Spleen (tissue), 11 donors: ENCODE measurements at regions not wholly inside any gene's neighbourhood (a gene's known extent, or its start where the extent isn't known, plus 50 kb on each side); places are given as distances from the start of the nearest gene placed in this dataset.
"Not testable (repeated sequence)": the region's sequence is repeated elsewhere in the genome, so short reads cannot be mapped to it uniquely, and the experiment has no call there.

Experiments
- DNase-seq: peaks from one replicate; pipeline ENCODE4 v3.0.0-alpha.2; 2020
- H3K27ac ChIP-seq, 8 donors: fragments of 200-600 bp; sonication (generic) in 7 of 8; 1 replicate in 4 of 8; 2 replicates in 4 of 8; pipeline versions ENCODE4 v1.5.0 to v1.8.0; 2016 to 2021; ENCODE audit warnings: inconsistent platforms in 4 of 8, mild to moderate bottlenecking in 4 of 8, moderate library complexity in 1 of 8
- H3K27me3 ChIP-seq, 7 donors: fragments of 200-600 bp; sonication (generic) in 6 of 7; replicated peaks in 1 of 7; 1 replicate in 4 of 7; 2 replicates in 3 of 7; pipeline versions ENCODE4 v1.5.0 to v1.8.0; 2016 to 2021; ENCODE audit warnings: inconsistent platforms in 3 of 7, mild to moderate bottlenecking in 1 of 7
- H3K36me3 ChIP-seq, 6 donors: fragments of 200-600 bp; sonication (generic) in 5 of 6; 1 replicate in 4 of 6; 2 replicates in 2 of 6; pipeline versions ENCODE4 v1.5.0 to v1.8.0; 2016 to 2021; ENCODE audit warnings: inconsistent platforms in 2 of 6
- H3K4me1 ChIP-seq, 6 donors: fragments of 200-600 bp; sonication (generic) in 5 of 6; 1 replicate in 3 of 6; 2 replicates in 3 of 6; pipeline versions ENCODE4 v1.5.0 to v1.8.0; 2016 to 2021; ENCODE audit warnings: inconsistent platforms in 3 of 6
- H3K4me3 ChIP-seq, 8 donors: fragments of 200-600 bp; sonication (generic) in 7 of 8; 1 replicate in 4 of 8; 2 replicates in 4 of 8; pipeline versions ENCODE4 v1.5.0 to v1.8.0; 2016 to 2021; ENCODE audit warnings: inconsistent platforms in 4 of 8, mild to moderate bottlenecking in 4 of 8, moderate library complexity in 2 of 8
- H3K9me3 ChIP-seq, 8 donors: fragments of 200-600 bp; sonication (generic) in 7 of 8; 1 replicate in 4 of 8; 2 replicates in 4 of 8; pipeline versions ENCODE4 v1.5.0 to v1.8.0; 2016 to 2021; ENCODE audit warnings: inconsistent platforms in 4 of 8
- CTCF ChIP-seq, 11 experiments: fragments of 200-600 bp in 7 of 11; fragments of 450-650 bp in 4 of 11; sonication (generic) in 4 of 11; IDR thresholded peaks in 8 of 11; conservative IDR thresholded peaks in 3 of 11; 1 replicate in 7 of 11; 2 replicates in 4 of 11; pipeline versions ENCODE4 v1.4.0 to v1.8.0; 2016 to 2021; ENCODE audit warnings: antibody characterized with exemption in 11 of 11, inconsistent platforms in 4 of 11, mild to moderate bottlenecking in 1 of 11
- POLR2A ChIP-seq, 3 donors: fragments of 450-650 bp; IDR thresholded peaks; one replicate each; pipeline ENCODE4 v1.5.1; 2017; ENCODE audit warnings: antibody characterized with exemption in 3 of 3, mild to moderate bottlenecking in 1 of 3
- POLR2AphosphoS5 ChIP-seq, 3 donors: sonication (generic); formaldehyde crosslinking; IDR thresholded peaks; one replicate each; pipeline ENCODE4 v1.5.1; 2017; ENCODE audit warnings: antibody characterized with exemption in 3 of 3
- WGBS, 5 donors: extraction: QIAGEN DNeasy Blood & Tissue Kit in 3 of 5; methylation state at CpG; one replicate each; pipeline versions ENCODE4 v1.1.5 to v1.1.7; 2013 to 2018; 5-methylcytosine and 5-hydroxymethylcytosine counted together
- intact Hi-C: fragments of 100-400 bp; cut with DNase I; formaldehyde crosslinking; loops from one replicate; pipeline ENCODE4 v1.15.0; 2023; ENCODE audit warnings: low total_unique reads
- donor health status: healthy with polysubstance abuse.
- donor health status: DM: no; HTN: no; CAD: no; lungs with moderate emphysema.
- donor health status: DM: no; HTN: no; CAD: no.
- donor health status: Bipolar disorder and iron deficiency.
- donor health status: healthy.
- donor health status: DM: no; HTN: no; CAD: no.
- donor health status: DM: yes; HTN: yes; CAD: no.

DNA sequence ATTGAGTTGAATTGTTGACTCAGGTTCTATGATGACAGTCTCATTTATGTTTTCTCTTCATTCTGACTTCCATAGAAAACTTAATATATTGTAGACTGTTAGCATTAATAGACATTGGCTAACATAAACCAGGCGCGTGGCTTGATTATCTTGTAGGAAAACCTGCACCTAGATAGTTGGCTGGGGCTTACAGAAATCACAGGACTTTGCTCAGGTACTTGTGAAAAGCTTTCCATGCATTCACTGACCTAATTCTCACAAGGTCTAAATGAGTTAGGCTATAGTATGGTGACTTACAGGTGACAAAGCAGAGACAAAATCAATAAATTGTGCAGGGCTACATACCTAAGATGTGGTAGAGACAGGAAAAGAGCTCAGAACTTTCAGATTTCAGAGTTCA is 212.8 kb downstream of the GPAT3 start:
- no peak overlapping the region for H3K27ac ChIP-seq
- no peak for DNase-seq
- TF ChIP-seq CTCF (IDR thresholded peaks at IDR 0.05 in 8 of 11, conservative IDR thresholded peaks at IDR 0.05 in 3 of 11) (no peak), POLR2A (IDR thresholded peaks at IDR 0.05) (no peak), POLR2AphosphoS5 (IDR thresholded peaks at IDR 0.05) (no peak)
- H3K27me3 ChIP-seq = no peaks in the 10 kb centered on the region
- no peaks in the 10 kb centered on the region for H3K4me1 ChIP-seq
- 88 to 98% (median 95%) methylated on average over 2 of the region's 2 CpGs for WGBS, 5 donors
- no peaks in the 10 kb centered on the region for H3K9me3 ChIP-seq
- H3K36me3 ChIP-seq = no peaks in the 10 kb centered on the region
- no peak overlapping the region for H3K4me3 ChIP-seq
- intact Hi-C loops = no loop called here

DNA sequence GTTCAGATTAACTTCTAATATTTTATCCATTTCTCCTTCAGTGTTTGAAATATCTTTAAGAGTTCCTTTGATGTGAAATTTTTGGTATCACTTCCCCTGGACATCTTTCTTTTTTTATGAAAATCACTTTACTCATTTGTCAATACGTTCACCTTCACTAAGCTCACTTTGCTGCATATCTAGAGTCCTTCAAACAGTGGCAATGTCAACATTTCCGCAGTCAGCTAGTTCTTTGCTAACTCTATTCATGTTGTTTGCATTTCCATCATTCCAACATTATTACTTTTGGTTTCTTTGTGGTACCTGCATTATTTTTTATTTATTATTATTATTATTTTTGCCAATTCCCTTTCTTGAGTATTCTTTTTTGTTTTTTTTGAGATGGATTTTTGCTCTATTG is 203.0 kb downstream of the GPAT3 start:
- Histone ChIP-seq H3K36me3 (no peaks in the 10 kb centered on the region), H3K27me3 (no peaks in the 10 kb centered on the region), H3K4me1 (no peaks in the 10 kb centered on the region), H3K9me3 (no peaks in the 10 kb centered on the region), H3K27ac (no peak overlapping the region), H3K4me3 (no peak overlapping the region)
- WGBS, 5 donors = 73 to 85% (median 80%) methylated on average over 2 of the region's 2 CpGs
- DNase-seq = no peak
- intact Hi-C loops = no loop called here
- no peak for TF ChIP-seq CTCF (IDR thresholded peaks at IDR 0.05 in 8 of 11, conservative IDR thresholded peaks at IDR 0.05 in 3 of 11)
- no peak for TF ChIP-seq POLR2A (IDR thresholded peaks at IDR 0.05)

GRCh38 chr4:83734576-83734975 is 198.7 kb downstream of the GPAT3 start:
- no peaks in the 10 kb centered on the region for H3K27me3 ChIP-seq
- no peaks in the 10 kb centered on the region for H3K36me3 ChIP-seq
- intact Hi-C loops = no loop called here
- H3K27ac ChIP-seq = no peak overlapping the region
- no peak overlapping the region for H3K4me3 ChIP-seq
- DNase-seq = no peak
- 77 to 86% (median 85%) methylated on average over 3 of the region's 3 CpGs for WGBS, 5 donors
- H3K9me3 ChIP-seq = peaks cover 0 to 21% (median 14%) of the 10 kb centered on the region in 8 donors
- no peaks in the 10 kb centered on the region for H3K4me1 ChIP-seq
- TF ChIP-seq POLR2AphosphoS5 (IDR thresholded peaks at IDR 0.05) = no peak

DNA sequence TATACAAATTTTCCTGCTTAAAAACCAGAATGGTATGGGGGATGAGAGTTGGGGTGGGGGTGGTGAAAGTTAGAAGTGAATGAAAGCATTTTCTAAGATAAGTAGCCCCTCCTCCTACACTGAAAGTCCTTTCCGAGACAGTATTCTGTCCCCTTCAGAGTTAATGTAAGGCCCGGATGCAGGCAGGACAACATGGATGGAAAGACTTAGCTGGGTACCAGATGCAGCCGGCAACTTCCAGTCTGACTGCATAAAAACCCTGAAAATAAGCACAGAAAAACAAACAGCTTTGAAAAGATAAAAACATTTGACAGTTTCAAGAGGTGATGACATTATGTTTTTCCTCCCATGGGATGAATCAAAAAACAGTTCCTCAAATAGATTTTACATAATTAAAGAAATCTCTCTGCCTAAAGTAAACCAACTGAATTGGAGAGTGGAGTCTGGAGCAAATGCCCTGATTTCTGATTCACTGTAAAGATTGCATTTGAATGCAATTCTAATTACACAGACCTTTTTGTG is 196.3 kb downstream of the GPAT3 start:
- no peak for DNase-seq
- no peak overlapping the region for H3K4me3 ChIP-seq
- intact Hi-C loops = no loop called here
- TF ChIP-seq POLR2AphosphoS5 (IDR thresholded peaks at IDR 0.05) = no peak
- TF ChIP-seq POLR2A (IDR thresholded peaks at IDR 0.05) = no peak
- WGBS, 5 donors = 26 to 74% (median 50%) methylated on average over 3 of the region's 3 CpGs
- no peaks in the 10 kb centered on the region for H3K4me1 ChIP-seq
- H3K27me3 ChIP-seq = no peaks in the 10 kb centered on the region
- H3K27ac ChIP-seq = no peak overlapping the region
- H3K9me3 ChIP-seq = peaks cover 0 to 23% (median 14%) of the 10 kb centered on the region in 8 donors
- no peaks in the 10 kb centered on the region for H3K36me3 ChIP-seq

DNA sequence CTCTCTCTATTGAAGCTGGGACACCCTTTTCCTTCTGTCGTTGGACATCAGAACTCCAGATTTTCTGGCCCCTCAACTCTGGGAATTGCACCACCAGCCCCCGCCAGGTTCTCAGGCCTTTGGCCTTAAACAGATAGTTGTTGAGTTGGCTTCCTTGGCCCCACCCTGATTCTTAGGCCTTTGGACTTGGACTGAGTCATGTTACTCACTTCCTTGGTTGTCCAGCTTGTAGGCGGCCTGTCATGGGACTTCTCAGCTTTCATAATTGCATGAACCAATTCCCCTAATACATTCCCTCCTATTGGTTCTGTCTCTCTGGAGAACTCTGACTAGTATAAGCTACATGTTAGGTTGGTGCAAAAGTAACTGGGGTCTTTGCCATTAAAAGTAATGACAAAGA is 195.7 kb downstream of the GPAT3 start:
- TF ChIP-seq POLR2A (IDR thresholded peaks at IDR 0.05) (no peak), CTCF (IDR thresholded peaks at IDR 0.05 in 8 of 11, conservative IDR thresholded peaks at IDR 0.05 in 3 of 11) (no peak), POLR2AphosphoS5 (IDR thresholded peaks at IDR 0.05) (no peak)
- peaks cover 0 to 23% (median 14%) of the 10 kb centered on the region in 8 donors for H3K9me3 ChIP-seq
- no peak for DNase-seq
- intact Hi-C loops = no loop called here
- H3K4me1 ChIP-seq = no peaks in the 10 kb centered on the region
- H3K27me3 ChIP-seq = no peaks in the 10 kb centered on the region
- WGBS, 5 donors = 83 to 97% (median 87%) methylated on average over 3 of the region's 3 CpGs
- no peak overlapping the region for H3K27ac ChIP-seq
- H3K36me3 ChIP-seq = no peaks in the 10 kb centered on the region
- no peak overlapping the region for H3K4me3 ChIP-seq

DNA sequence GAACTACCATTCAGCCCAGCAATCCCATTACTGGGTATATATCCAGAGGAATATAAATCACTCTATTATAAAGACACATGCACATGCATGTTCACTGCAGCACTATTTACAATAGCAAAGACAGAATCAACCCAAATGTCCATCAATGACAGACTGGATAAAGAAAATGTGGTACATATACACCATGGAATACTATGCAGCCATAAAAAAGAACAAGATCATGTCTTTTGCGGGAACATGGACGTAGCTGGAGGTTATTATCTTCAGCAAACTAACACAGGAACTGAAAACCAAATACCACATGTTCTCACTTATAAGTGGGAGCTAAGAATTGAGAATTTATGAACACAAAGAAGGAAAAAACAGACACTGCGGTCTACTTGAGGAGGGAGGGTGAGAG is 195.1 kb downstream of the GPAT3 start:
- WGBS, 5 donors = 90 to 95% (median 93%) methylated on average over 3 of the region's 3 CpGs
- H3K36me3 ChIP-seq, DNase-seq, H3K4me3 ChIP-seq, H3K27ac ChIP-seq, H3K27me3 ChIP-seq, intact Hi-C loops, H3K4me1 ChIP-seq: not testable (repeated sequence)
- peaks cover 0 to 23% (median 14%) of the 10 kb centered on the region in 8 donors for H3K9me3 ChIP-seq
